SK-N-SH treated with all-trans-retinoic acid at 6 μM for 48 hours (cell line): ENCODE measurements at regions not wholly inside any gene's neighbourhood (a gene's known extent, or its start where the extent isn't known, plus 50 kb on each side); places are given as distances from the start of the nearest gene placed in this dataset.

Experiments
- ATAC-seq: fragments of 200-7000 bp; cut with Tn5 transposase; 3 replicates; pipeline ENCODE4 v1.9.1; 2020; ENCODE audit warnings: mild to moderate bottlenecking, moderate library complexity
- BACH2 ChIP-seq: fragments of 250-450 bp; sonication (Bioruptor Pico); IDR thresholded peaks from 2 replicates; pipeline ENCODE4 v1.9.0; 2021; ENCODE audit warnings: mild to moderate bottlenecking, borderline replicate concordance
- CSDC2 ChIP-seq: fragments of 250-450 bp; sonication (Bioruptor Pico); IDR thresholded peaks from 2 replicates; pipeline ENCODE4 v1.5.0; 2020; ENCODE audit warnings: mild to moderate bottlenecking, moderate library complexity
- CSRNP3 ChIP-seq: fragments of 250-450 bp; sonication (Bioruptor Pico); IDR thresholded peaks from 2 replicates; pipeline ENCODE4 v1.5.1; 2021; ENCODE audit warnings: mild to moderate bottlenecking, moderate library complexity
- ESRRG ChIP-seq: fragments of 250-450 bp; sonication (Bioruptor Pico); IDR thresholded peaks from 2 replicates; pipeline ENCODE4 v1.6.1; 2021; ENCODE audit warnings: mild to moderate bottlenecking
- GLIS3 ChIP-seq: fragments of 250-450 bp; sonication (Bioruptor Pico); IDR thresholded peaks from 2 replicates; pipeline ENCODE4 v1.5.0; 2020; ENCODE audit warnings: mild to moderate bottlenecking, moderate library complexity
- PATZ1 ChIP-seq: fragments of 250-450 bp; sonication (Bioruptor Pico); IDR thresholded peaks from 2 replicates; pipeline ENCODE4 v1.8.0; 2020; ENCODE audit warnings: mild to moderate bottlenecking, moderate library complexity, borderline replicate concordance
- PPARA ChIP-seq: fragments of 250-450 bp; sonication (Bioruptor Pico); IDR thresholded peaks from 2 replicates; pipeline ENCODE4 v1.5.0; 2020; ENCODE audit warnings: mild to moderate bottlenecking, borderline replicate concordance
- SNAI2 ChIP-seq: fragments of 250-450 bp; sonication (Bioruptor Pico); IDR thresholded peaks from 2 replicates; pipeline ENCODE4 v1.5.0; 2020; ENCODE audit warnings: mild to moderate bottlenecking, moderate library complexity
- TCF4 ChIP-seq: fragments of 250-450 bp; sonication (Bioruptor Pico); IDR thresholded peaks from 2 replicates; pipeline ENCODE4 v1.8.0; 2021; ENCODE audit warnings: mild to moderate bottlenecking, moderate library complexity, borderline replicate concordance
- TOX ChIP-seq: fragments of 250-450 bp; sonication (Bioruptor Pico); IDR thresholded peaks from 2 replicates; pipeline ENCODE4 v1.8.0; 2021; ENCODE audit warnings: mild to moderate bottlenecking, moderate library complexity, borderline replicate concordance
- TSHZ2 ChIP-seq: fragments of 250-450 bp; sonication (Bioruptor Pico); IDR thresholded peaks from 2 replicates; pipeline ENCODE4 v1.5.0; 2020; ENCODE audit warnings: mild to moderate bottlenecking, moderate library complexity
- ZC3H10 ChIP-seq: fragments of 250-450 bp; sonication (Bioruptor Pico); IDR thresholded peaks from 2 replicates; pipeline ENCODE4 v1.5.1; 2021; ENCODE audit warnings: mild to moderate bottlenecking, moderate library complexity
- ZFP3 ChIP-seq: fragments of 250-450 bp; sonication (Bioruptor Pico); IDR thresholded peaks from 2 replicates; pipeline ENCODE4 v1.5.0; 2020; ENCODE audit warnings: mild to moderate bottlenecking, moderate library complexity
- ZNF70 ChIP-seq: fragments of 450-650 bp; formaldehyde crosslinking; IDR thresholded peaks from 2 replicates; pipeline ENCODE4 v1.5.0; 2020; ENCODE audit warnings: mild to moderate bottlenecking, moderate library complexity
- ZNF8 ChIP-seq: fragments of 450-650 bp; formaldehyde crosslinking; IDR thresholded peaks from 2 replicates; pipeline ENCODE4 v1.5.0; 2020; ENCODE audit warnings: mild to moderate bottlenecking, moderate library complexity
- TF ChIP-seq, protein P1 (sequence below): fragments of 250-450 bp; sonication (Bioruptor Pico); IDR thresholded peaks from 2 replicates; pipeline ENCODE4 v1.8.0; 2021; ENCODE audit warnings: low read depth, mild to moderate bottlenecking, moderate library complexity, borderline replicate concordance
- TF ChIP-seq, protein P2 (sequence below): fragments of 250-450 bp; sonication (Bioruptor Pico); IDR thresholded peaks from 2 replicates; pipeline ENCODE4 v1.5.1; 2020; ENCODE audit warnings: low read depth, mild to moderate bottlenecking, moderate library complexity

DNA sequence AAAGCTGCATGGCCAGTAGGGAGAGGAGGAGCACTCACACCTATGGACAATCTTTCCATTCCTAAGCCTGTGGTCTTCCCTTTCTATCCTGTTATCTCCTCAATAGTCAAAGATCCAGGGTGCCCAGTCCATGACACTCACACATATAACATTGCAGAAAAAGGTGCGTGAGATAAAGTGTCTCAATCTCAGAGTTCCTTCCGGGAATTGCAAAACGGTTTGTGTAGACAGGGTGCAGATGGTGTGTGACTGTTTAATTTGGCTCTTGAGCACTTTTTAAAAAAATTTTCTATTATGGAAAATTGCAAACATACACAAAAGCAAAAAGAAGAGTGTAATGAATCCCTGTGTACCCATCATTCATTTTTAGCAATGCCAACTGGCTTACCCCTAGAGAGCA is 1493.6 kb downstream of the AACS start (continued):
- TF ChIP-seq PATZ1 (CRISPR knock-in tag), result no peak
- no peak for TF ChIP-seq TCF4 (CRISPR knock-in tag)
- TF ChIP-seq PPARA (CRISPR knock-in tag), result no peak
- TF ChIP-seq CSRNP3 (CRISPR knock-in tag), result no peak

DNA sequence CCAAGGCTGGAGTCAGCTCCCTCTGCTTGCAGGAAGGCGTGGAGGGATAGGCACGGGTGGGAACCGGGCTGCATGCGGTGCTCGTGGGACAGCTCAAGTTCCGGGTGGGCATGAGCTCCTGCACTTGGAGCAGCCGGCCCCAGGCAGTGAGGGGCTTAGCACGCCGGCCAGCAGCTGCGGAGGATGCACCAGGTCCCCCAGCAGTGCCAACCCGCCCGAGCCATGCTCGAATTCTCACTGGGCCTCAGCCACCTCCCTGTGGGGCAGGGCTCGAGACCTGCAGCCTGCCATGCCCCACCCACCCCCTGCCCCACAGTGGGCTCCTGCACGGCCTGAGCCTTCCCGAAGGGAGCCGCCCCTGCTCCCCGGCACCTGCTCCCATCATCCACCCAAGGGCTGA is 1501.8 kb downstream of the AACS start:
- TF ChIP-seq GLIS3 (CRISPR knock-in tag), result no peak
- no peak for TF ChIP-seq ZC3H10
- TF ChIP-seq PPARA (CRISPR knock-in tag), result no peak
- no peak for TF ChIP-seq TSHZ2 (CRISPR knock-in tag)
- no peak for TF ChIP-seq TOX (CRISPR knock-in tag)
- TF ChIP-seq CSRNP3 (CRISPR knock-in tag), result no peak
- no peak for TF ChIP-seq SNAI2 (CRISPR knock-in tag)
- TF ChIP-seq ZNF70 (CRISPR knock-in tag), result no peak
- no peak for TF ChIP-seq BACH2 (CRISPR knock-in tag)
- TF ChIP-seq ESRRG (CRISPR knock-in tag), result no peak
- TF ChIP-seq, protein P1, sequence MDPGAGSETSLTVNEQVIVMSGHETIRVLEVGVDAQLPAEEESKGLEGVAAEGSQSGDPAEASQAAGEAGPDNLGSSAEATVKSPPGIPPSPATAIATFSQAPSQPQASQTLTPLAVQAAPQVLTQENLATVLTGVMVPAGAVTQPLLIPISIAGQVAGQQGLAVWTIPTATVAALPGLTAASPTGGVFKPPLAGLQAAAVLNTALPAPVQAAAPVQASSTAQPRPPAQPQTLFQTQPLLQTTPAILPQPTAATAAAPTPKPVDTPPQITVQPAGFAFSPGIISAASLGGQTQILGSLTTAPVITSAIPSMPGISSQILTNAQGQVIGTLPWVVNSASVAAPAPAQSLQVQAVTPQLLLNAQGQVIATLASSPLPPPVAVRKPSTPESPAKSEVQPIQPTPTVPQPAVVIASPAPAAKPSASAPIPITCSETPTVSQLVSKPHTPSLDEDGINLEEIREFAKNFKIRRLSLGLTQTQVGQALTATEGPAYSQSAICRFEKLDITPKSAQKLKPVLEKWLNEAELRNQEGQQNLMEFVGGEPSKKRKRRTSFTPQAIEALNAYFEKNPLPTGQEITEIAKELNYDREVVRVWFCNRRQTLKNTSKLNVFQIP (CRISPR knock-in tag), result no peak
- TF ChIP-seq TCF4 (CRISPR knock-in tag), result no peak
- no peak for TF ChIP-seq ZNF8 (CRISPR knock-in tag)
- TF ChIP-seq, all 23 proteins: peak for 0
- ATAC-seq, result no peak

DNA sequence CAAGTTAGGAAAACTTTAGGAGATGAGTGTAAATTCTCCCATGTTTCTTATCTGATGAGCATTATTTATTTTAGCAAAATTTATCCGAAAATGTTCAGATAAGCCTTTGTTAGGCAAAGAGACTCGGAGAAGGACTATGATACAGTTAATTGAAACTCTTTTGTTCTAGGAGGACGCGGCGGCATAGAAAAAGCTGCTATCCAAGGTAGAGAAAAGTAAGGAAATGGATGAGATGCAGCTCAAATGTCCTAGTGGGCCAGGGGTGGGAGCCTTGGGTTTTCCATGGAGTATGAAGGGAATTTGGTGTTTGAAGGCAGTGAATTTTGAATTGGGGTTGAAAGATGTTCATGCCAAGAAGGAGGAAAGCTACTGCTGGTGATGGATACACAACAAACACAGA is 1504.5 kb downstream of the AACS start:
- no peak for ATAC-seq

More for the DNA sequence above, 1504.5 kb downstream of the AACS start:
- TF ChIP-seq TSHZ2 (CRISPR knock-in tag) (no peak), ZFP3 (no peak), TOX (CRISPR knock-in tag) (no peak), BACH2 (CRISPR knock-in tag) (no peak), PATZ1 (CRISPR knock-in tag) (no peak), PPARA (CRISPR knock-in tag) (no peak), CSDC2 (no peak)
- TF ChIP-seq, protein P2, sequence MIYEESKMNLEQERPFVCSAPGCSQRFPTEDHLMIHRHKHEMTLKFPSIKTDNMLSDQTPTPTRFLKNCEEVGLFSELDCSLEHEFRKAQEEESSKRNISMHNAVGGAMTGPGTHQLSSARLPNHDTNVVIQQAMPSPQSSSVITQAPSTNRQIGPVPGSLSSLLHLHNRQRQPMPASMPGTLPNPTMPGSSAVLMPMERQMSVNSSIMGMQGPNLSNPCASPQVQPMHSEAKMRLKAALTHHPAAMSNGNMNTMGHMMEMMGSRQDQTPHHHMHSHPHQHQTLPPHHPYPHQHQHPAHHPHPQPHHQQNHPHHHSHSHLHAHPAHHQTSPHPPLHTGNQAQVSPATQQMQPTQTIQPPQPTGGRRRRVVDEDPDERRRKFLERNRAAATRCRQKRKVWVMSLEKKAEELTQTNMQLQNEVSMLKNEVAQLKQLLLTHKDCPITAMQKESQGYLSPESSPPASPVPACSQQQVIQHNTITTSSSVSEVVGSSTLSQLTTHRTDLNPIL (CRISPR knock-in tag), result no peak
